Tongue (tissue), 1 donor: ENCODE measurements at regions not wholly inside any gene's neighbourhood (a gene's known extent, or its start where the extent isn't known, plus 50 kb on each side); places are given as distances from the start of the nearest gene placed in this dataset.
A peak's percentile ranks its signal among the peaks of the same experiment; 100 is the strongest.

ENCODE experiments used
- DNase-seq: peaks from one replicate; pipeline ENCODE4 v3.0.0-alpha.2; 2015

DNA sequence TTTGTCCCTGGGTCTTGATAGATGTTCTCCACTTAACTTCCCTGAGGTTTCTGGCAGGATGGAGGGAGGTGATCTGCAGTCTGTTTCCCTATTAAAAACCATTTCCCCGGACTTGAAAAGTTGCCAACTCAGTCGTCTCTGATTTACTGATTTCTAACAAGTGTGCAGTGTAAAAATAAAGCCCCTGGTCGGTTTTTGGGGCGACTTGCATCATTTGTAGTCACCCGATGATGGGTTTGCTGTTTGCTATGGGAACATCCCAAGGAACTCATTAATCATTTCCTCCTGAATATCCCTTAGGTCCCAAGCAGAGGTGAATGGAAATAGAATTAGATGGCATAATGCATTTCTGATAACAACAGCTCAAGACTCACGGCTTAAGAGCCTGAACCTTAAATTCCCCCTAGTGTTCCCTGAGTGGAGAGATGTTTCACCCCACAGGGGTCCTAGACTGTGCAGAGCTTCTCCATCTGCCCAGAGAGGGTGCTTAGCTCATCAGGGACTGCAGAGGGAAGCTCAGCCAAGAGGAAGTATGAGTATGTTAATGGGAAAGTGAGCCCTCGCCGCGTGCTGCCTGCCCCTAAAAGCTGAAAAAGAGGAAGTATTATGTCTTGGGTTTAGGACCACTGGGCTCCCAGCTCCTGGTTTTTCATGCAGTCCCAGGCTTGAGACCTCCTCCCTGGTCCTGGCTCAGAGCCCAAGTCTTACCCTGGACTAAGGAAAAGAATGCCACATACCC is 115.1 kb upstream of the DAP start:
- DNase-seq: no peak

GRCh38 chr5:10875201-10875768 is 114.3 kb upstream of the DAP start:
- DNase-seq: no peak

GRCh38 chr5:10874541-10874940 is 113.5 kb upstream of the DAP start:
- no peak for DNase-seq

- DNase-seq: no peak
Observed at GRCh38 chr5:10870791-10871190, 109.8 kb upstream of the DAP start.

GRCh38 chr5:10868956-10869355 is 107.9 kb upstream of the DAP start:
- DNase-seq: no peak

DNA sequence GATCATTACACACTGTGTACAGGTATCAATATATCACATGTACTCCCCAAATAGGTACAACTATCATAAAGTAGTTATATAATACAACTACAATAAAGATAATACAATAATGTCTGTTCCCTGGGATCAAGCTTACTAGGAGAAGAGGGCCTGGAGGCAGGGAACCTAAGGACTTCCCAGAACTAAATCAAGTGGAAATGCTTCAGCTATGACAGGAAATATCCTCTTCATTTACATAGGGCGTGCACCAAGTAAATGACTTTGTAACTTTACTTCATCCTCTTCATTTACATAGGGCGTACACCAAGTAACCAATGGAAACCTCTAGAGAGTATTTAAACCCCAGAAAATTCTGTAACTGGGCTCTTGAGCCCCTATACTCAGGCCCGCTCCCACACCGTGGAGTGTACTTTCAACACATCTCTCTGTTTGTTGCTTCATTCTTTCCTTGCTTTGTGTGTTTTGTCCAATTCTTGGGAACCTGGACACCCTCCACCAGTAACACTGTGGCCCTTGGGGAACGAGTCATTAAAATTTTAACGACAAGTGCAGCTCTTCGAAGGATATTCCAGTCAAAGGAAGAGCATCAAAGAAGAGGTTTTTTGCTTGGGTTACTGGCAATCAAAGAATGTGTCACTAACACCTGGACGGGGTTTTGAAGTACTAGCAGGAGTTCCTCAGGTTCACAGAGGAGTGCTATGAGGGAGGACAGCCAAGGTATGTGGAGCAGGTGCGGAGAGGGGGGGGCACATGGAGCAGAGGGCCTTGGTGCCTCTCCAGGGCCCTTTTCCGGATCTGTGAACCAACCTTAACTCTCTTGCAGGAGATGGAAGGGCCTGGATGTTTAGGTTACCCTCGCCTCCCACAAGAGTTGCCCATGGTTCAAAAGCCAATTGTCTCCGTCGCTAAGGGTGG is 106.6 kb upstream of the DAP start:
- DNase-seq: no peak

GRCh38 chr5:10866913-10867312 is 105.9 kb upstream of the DAP start:
- DNase-seq: no peak

GRCh38 chr5:10863763-10864383 is 102.8 kb upstream of the DAP start:
- peak; percentile 37 for DNase-seq

DNA sequence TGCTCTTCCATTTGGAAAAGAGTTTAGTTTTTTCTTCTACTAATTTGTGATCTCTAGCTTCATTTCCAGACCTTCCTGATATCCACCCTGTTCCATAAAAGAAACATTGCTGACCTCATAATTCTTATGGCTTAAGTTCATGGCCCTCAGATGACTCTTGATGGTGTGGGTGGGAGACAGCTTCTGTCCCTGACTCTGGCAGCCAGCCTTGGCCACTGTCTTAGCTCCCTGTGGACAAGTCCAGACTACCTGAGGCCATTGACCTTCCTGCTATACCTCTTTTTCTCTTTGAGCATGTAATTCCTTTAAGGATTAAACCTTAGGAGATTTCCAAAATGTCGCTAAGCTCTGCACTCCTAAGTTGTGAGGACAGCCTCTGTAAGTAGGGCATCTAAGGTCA is 101.1 kb upstream of the DAP start:
- DNase-seq: no peak

DNA sequence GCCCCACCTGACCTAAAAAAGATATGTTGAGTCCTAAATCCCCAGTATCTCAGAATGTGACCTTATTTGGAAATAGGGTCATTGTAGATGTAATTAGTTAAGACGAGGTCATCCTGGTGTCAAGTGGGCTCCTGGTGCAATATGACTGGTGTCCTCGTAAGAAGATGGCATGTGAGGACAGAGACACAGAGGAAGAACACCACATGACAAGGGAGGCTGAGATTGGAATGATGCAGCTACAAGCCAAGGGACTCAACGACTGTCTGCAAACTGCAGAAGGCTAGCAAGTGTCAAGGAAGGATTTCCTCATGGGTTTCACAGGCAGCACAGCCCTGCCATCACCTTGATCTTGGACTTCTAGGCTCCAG is 100.4 kb upstream of the DAP start:
- DNase-seq: no peak

- DNase-seq: no peak
Observed at GRCh38 chr5:10860645-10861422, 99.8 kb upstream of the DAP start.

- DNase-seq: no peak
Observed at GRCh38 chr5:10860196-10860543, 99.1 kb upstream of the DAP start.

DNA sequence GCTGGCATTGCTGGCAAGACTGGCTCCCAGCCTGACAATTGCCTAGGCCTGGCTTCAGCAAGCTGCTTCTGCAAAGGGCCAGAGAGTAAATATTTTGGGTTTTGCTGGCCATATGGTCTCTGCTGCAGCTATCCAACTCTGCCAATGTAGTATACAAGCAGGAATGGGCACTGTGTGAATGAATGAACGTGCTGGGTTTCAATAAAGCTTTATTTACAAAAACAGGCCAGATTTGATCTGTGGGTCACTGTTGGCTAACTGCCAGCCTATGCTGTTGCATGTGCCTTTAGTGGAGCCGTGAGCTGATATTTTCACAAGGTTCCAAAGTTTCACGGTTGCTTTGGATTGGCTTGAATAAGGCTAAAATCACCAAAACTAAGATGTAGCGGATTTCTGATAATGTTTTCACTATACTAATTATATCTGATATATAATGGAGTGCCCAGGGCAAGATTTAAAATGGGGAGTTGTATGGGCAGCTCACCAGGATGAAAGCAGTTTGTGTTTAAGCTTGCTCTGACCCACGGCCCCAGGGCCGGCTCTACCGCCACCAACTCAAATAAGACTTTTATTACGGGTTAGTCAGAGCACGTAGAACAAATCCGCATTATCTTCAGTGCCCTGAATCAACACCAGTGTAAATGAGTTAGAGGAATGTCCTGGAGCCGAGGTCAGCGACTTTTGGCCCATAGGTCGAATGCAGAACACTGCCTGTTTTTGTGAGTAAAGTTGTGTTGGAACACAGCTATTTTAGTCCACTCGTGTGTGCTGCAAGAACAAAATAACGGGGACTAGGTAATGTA is 98.6 kb upstream of the DAP start:
- peak; percentile 13 for DNase-seq

DNA sequence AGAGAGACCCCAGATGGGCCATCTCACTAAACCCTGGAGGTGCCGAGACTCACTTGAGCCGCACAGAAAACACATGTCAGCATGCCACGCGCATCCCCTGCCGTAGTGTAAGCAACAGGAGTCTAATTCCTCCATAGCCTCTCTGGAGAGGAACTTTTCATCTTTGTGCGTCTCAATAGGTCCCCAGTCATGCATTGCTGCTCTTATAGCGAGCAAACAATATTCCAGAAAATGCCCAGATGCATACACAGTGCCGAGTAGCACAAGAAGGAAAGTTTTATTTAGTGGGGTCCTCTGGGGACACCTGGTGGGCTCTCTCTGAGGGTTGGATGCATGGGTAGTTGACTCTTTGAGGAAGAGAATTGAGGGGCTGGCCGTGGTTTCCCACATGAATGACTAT is 97.9 kb upstream of the DAP start:
- no peak for DNase-seq

DNA sequence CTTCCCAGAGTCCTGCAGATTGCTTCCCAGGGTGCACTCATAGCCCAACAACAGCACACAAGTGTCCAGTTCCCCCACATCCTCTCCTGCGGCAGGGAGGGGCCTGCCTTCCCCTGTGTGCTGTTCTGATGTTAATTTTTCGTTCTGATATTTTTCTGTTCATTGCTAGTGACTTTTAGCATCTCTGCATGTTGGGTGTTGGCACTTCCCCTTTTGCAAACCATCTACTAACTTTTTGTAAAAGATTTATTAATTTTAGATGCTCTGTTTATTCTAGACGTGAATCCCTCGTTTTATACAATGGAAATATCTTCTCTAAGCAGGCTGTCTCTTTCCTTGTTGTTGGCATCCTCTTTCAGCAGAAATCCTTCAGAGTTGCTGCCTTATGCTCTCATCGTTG is 97.3 kb upstream of the DAP start:
- DNase-seq: no peak

GRCh38 chr5:10857338-10857733 is 96.3 kb upstream of the DAP start:
- no peak for DNase-seq

DNA sequence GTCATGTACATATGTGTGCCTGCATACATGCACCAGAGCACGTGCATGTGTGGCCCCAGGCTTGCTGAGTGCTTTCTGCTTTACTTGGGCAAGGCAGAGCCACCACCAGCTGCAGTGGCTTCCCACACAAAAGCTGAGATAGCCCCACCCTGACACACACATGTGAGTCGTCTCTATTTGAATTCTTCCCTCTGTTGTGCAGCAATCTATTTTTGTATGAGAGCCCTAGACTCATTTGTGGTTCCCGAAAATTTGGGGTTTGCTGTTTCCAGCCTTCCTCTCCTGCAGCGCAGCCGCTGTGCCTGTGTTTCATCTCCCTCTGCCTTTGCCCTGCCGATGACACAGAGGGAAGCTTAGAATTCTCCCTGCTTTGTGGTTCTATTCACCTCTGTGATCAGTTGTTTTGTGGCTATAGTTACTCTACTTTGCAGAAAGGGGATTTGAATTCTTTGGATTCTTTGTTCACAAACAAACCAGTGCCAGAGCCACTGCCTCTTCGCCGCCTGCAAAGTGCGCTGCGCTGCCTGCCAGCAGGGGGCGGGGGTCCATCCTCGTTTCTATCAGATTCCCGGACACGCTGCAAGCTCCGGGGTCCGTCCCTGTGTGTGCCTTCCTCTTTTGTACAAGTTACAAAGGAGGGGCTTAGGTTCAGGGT is 95.8 kb upstream of the DAP start:
- peak; percentile 75 for DNase-seq

DNA sequence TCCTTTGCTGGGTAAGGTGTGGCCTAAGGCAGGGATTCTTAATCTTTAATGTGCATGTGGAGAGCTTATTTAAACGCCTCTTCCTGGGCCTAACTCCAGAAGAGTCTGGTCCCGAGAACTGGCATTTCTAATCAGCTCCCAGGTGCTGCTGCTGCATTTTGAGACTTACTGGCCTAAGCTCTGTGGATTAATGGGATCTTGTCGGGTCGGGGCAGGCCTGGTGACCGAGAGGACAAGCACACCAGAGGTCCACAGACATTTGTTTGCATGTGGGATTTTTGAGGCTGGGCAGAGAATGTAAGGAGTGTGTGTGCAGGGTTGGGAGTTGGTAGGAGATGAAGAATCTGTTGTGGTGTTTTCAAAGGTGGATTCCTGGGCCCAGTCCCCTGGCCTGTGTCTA is 95.0 kb upstream of the DAP start:
- DNase-seq: no peak

DNA sequence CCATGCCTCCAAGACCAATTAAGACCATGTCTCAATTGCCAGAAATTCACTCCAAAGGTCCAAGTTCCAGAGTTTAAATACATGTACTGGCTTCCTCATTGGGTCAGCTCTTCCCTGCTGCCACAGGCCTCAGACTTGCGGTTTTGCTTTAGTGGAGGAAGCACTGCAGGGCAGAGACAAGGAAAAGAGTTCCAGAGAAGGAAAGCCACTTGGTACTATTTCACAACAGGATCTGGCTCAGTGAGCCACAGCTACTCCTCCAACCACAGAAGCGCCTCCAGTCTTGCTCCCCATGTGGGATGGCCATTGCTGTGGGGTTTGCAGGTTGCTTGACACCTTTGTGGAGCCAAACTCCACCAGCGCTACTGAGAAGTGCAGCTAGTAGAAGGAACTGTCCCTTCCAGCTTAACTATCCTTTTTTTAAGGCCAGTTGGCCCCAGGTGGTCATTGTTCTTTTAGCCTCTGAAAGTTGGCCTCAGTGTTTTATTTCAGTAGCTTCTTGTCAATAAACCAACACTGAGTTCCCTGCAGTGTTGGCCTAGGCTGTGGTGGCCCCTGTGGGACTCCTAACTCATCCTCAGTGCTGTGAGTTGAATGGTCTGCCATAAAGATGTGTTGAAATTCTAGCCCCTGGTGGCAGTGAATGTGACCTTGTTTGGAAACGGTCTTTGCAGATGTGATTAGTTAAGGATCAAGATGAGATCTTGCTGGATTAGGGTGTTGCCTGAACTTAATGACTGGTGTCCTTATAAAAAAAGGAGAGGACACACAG is 93.7 kb upstream of the DAP start:
- no peak for DNase-seq

GRCh38 chr5:10853154-10853553 is 92.1 kb upstream of the DAP start:
- no peak for DNase-seq
